Calu3 (cell line): ENCODE measurements at regions not wholly inside any gene's neighbourhood (a gene's known extent, or its start where the extent isn't known, plus 50 kb on each side); places are given as distances from the start of the nearest gene placed in this dataset.

Experiments
- BruUV-seq: library from RNA; stranded (reverse); fragments of 400-500 nt; replicated peaks from 2 replicates; lab custom pipeline; 2021; lab: Mats Ljungman, UMichigan
- CTCF ChIA-PET: fragments of 300-600 bp; sonication (Branson Sonifier 250); formaldehyde crosslinking; loops from one replicate; lab custom pipeline; 2022; ENCODE audit warnings: antibody characterized with exemption; lab: Charles Lee
- DNase-seq: peaks from one replicate; pipeline ENCODE4 v3.0.0; 2022
- H3K27ac Mint-ChIP-seq: one replicate; pipeline ENCODE4 v1.8.0; 2022; ENCODE audit warnings: mixed read lengths; ENCODE audit not compliant: unreplicated experiment
- H3K27me3 Mint-ChIP-seq: one replicate; pipeline ENCODE4 v1.8.0; 2022; ENCODE audit warnings: mixed read lengths; ENCODE audit not compliant: unreplicated experiment
- H3K36me3 Mint-ChIP-seq: one replicate; pipeline ENCODE4 v1.8.0; 2022; ENCODE audit warnings: mild to moderate bottlenecking, moderate library complexity, mixed read lengths; ENCODE audit not compliant: insufficient read depth, unreplicated experiment
- H3K4me1 Mint-ChIP-seq: one replicate; pipeline ENCODE4 v1.8.0; 2022; ENCODE audit warnings: mild to moderate bottlenecking, low read depth, mixed read lengths; ENCODE audit not compliant: unreplicated experiment
- H3K4me3 Mint-ChIP-seq: one replicate; pipeline ENCODE4 v1.8.0; 2022; ENCODE audit warnings: mild to moderate bottlenecking, low read depth, moderate library complexity, mixed read lengths; ENCODE audit not compliant: unreplicated experiment
- H3K9me3 Mint-ChIP-seq: one replicate; pipeline ENCODE4 v1.8.0; 2022; ENCODE audit warnings: low read depth, mixed read lengths; ENCODE audit not compliant: unreplicated experiment
- intact Hi-C: fragments of 100-400 bp; cut with micrococcal nuclease; formaldehyde crosslinking; loops from one replicate; pipeline ENCODE4 v1.10.0; 2022; ENCODE audit not compliant: unreplicated experiment
- TF ChIP-seq, protein P1 (sequence below): fragments of 200-600 bp; IDR thresholded peaks from one replicate; pipeline ENCODE4 v1.8.0; 2022; ENCODE audit warnings: antibody characterized with exemption; ENCODE audit not compliant: unreplicated experiment

- no peaks in the 10 kb centered on the region for H3K4me1 Mint-ChIP-seq
- intact Hi-C loops: no loop called here
- CTCF ChIA-PET: no interaction called here
- H3K36me3 Mint-ChIP-seq: no peaks in the 10 kb centered on the region
- H3K4me3 Mint-ChIP-seq: no peak overlapping the region
- peaks cover 4% of the 10 kb centered on the region for H3K9me3 Mint-ChIP-seq
- no peak for DNase-seq
- TF ChIP-seq, protein P1, sequence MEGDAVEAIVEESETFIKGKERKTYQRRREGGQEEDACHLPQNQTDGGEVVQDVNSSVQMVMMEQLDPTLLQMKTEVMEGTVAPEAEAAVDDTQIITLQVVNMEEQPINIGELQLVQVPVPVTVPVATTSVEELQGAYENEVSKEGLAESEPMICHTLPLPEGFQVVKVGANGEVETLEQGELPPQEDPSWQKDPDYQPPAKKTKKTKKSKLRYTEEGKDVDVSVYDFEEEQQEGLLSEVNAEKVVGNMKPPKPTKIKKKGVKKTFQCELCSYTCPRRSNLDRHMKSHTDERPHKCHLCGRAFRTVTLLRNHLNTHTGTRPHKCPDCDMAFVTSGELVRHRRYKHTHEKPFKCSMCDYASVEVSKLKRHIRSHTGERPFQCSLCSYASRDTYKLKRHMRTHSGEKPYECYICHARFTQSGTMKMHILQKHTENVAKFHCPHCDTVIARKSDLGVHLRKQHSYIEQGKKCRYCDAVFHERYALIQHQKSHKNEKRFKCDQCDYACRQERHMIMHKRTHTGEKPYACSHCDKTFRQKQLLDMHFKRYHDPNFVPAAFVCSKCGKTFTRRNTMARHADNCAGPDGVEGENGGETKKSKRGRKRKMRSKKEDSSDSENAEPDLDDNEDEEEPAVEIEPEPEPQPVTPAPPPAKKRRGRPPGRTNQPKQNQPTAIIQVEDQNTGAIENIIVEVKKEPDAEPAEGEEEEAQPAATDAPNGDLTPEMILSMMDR: no peak
- no peaks in the 10 kb centered on the region for H3K27me3 Mint-ChIP-seq
- BruUV-seq: no TSS peak
- no peak overlapping the region for H3K27ac Mint-ChIP-seq
Observed at GRCh38 chr18:71798986-71799673, 745.0 kb downstream of the CBLN2 start.

- no TSS peak for BruUV-seq
- no peaks in the 10 kb centered on the region for H3K27me3 Mint-ChIP-seq
- H3K9me3 Mint-ChIP-seq: no peaks in the 10 kb centered on the region
- intact Hi-C loops: no loop called here
- TF ChIP-seq, protein P1: no peak
- H3K36me3 Mint-ChIP-seq: no peaks in the 10 kb centered on the region
- no peaks in the 10 kb centered on the region for H3K4me1 Mint-ChIP-seq
- H3K27ac Mint-ChIP-seq: no peak overlapping the region
- CTCF ChIA-PET: no interaction called here
- DNase-seq: no peak
- no peak overlapping the region for H3K4me3 Mint-ChIP-seq
Observed at GRCh38 chr18:71797554-71797953, 746.6 kb downstream of the CBLN2 start.

- no peaks in the 10 kb centered on the region for H3K36me3 Mint-ChIP-seq
- H3K4me1 Mint-ChIP-seq: no peaks in the 10 kb centered on the region
- TF ChIP-seq, protein P1: no peak
- intact Hi-C loops: no loop called here
- DNase-seq: no peak
- no peak overlapping the region for H3K4me3 Mint-ChIP-seq
- CTCF ChIA-PET: no interaction called here
- H3K27ac Mint-ChIP-seq: no peak overlapping the region
- no peaks in the 10 kb centered on the region for H3K27me3 Mint-ChIP-seq
- no TSS peak for BruUV-seq
- H3K9me3 Mint-ChIP-seq: no peaks in the 10 kb centered on the region
Observed at GRCh38 chr18:71784777-71785176, 759.4 kb downstream of the CBLN2 start.

GRCh38 chr18:71760541-71760940, 783.6 kb downstream of the CBLN2 start:
- Mint-ChIP-seq H3K4me1 (no peaks in the 10 kb centered on the region), H3K36me3 (no peaks in the 10 kb centered on the region), H3K27ac (no peak overlapping the region), H3K9me3 (peaks cover 3% of the 10 kb centered on the region), H3K27me3 (no peaks in the 10 kb centered on the region), H3K4me3 (no peak overlapping the region)
- DNase-seq: no peak
- no TSS peak for BruUV-seq
- TF ChIP-seq, protein P1: no peak
- intact Hi-C loops: no loop called here
- CTCF ChIA-PET: no interaction called here
